ENCODE measurements at regions not wholly inside any gene's neighbourhood (a gene's known extent, or its start where the extent isn't known, plus 50 kb on each side); places are given as distances from the start of the nearest gene placed in this dataset.

DNA sequence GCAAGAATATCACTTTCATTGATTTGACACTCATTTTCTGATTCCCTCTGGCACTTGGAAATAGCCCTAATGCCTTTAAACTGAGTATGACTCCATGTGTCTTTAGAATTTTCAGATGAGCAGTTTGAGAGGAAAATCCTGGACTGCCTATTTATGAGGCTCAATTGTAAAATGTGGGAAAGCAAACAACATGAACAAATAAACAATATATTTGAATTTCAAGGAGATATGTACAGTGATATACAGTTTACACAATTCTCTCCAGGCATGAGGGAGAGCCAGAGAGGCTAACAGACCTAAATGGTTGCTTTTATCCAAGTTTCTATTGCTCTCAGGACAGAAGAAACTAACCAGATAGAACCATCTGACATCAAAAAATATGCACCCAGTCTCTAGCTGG is 748.2 kb upstream of the NRSN1 start:
- H3K36me3 ChIP-seq (ENCODE audit: control insufficient read depth in 1 of 2, insufficient read depth in 2 of 2, low read length in 2 of 2), result no peaks in the 10 kb centered on the region
- no peak for TF ChIP-seq TCF7L2 (IDR thresholded peaks at IDR 0.05; ENCODE audit: borderline replicate concordance, extremely low read depth, insufficient read depth, insufficient read length)
- TF ChIP-seq, protein P1, sequence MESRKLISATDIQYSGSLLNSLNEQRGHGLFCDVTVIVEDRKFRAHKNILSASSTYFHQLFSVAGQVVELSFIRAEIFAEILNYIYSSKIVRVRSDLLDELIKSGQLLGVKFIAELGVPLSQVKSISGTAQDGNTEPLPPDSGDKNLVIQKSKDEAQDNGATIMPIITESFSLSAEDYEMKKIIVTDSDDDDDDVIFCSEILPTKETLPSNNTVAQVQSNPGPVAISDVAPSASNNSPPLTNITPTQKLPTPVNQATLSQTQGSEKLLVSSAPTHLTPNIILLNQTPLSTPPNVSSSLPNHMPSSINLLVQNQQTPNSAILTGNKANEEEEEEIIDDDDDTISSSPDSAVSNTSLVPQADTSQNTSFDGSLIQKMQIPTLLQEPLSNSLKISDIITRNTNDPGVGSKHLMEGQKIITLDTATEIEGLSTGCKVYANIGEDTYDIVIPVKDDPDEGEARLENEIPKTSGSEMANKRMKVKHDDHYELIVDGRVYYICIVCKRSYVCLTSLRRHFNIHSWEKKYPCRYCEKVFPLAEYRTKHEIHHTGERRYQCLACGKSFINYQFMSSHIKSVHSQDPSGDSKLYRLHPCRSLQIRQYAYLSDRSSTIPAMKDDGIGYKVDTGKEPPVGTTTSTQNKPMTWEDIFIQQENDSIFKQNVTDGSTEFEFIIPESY (IDR thresholded peaks at IDR 0.05; ENCODE audit: extremely low read depth, insufficient replicate concordance, low read length), result no peak
- no peak for TF ChIP-seq FOSL1 (IDR thresholded peaks at IDR 0.05; ENCODE audit: low read depth)
- TF ChIP-seq SP1 (IDR thresholded peaks at IDR 0.05; ENCODE audit: low read depth), result no peak
- TF ChIP-seq EZH2 (IDR thresholded peaks at IDR 0.05), result no peak
- TF ChIP-seq, protein P2, sequence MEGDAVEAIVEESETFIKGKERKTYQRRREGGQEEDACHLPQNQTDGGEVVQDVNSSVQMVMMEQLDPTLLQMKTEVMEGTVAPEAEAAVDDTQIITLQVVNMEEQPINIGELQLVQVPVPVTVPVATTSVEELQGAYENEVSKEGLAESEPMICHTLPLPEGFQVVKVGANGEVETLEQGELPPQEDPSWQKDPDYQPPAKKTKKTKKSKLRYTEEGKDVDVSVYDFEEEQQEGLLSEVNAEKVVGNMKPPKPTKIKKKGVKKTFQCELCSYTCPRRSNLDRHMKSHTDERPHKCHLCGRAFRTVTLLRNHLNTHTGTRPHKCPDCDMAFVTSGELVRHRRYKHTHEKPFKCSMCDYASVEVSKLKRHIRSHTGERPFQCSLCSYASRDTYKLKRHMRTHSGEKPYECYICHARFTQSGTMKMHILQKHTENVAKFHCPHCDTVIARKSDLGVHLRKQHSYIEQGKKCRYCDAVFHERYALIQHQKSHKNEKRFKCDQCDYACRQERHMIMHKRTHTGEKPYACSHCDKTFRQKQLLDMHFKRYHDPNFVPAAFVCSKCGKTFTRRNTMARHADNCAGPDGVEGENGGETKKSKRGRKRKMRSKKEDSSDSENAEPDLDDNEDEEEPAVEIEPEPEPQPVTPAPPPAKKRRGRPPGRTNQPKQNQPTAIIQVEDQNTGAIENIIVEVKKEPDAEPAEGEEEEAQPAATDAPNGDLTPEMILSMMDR (IDR thresholded peaks at IDR 0.05 in 2 of 3, conservative IDR thresholded peaks at IDR 0.05 in 1 of 3; ENCODE audit: borderline replicate concordance in 1 of 3, insufficient read depth in 1 of 3, low read depth in 2 of 3, low read length in 2 of 3), result no peak
- TF ChIP-seq, protein P3, sequence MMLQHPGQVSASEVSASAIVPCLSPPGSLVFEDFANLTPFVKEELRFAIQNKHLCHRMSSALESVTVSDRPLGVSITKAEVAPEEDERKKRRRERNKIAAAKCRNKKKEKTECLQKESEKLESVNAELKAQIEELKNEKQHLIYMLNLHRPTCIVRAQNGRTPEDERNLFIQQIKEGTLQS (IDR thresholded peaks at IDR 0.05), result no peak
- no peak for TF ChIP-seq RAD21 (IDR thresholded peaks at IDR 0.05; ENCODE audit: low read depth)
- no peak for TF ChIP-seq YY1 (IDR thresholded peaks at IDR 0.05; ENCODE audit: extremely low read depth, insufficient replicate concordance, low read depth, low read length)
- no peak for TF ChIP-seq EGR1 (IDR thresholded peaks at IDR 0.05; ENCODE audit: low read depth)
- TF ChIP-seq ELF1 (IDR thresholded peaks at IDR 0.05; ENCODE audit: borderline replicate concordance, low read depth), result no peak
- TF ChIP-seq, protein P4, sequence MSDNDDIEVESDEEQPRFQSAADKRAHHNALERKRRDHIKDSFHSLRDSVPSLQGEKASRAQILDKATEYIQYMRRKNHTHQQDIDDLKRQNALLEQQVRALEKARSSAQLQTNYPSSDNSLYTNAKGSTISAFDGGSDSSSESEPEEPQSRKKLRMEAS (IDR thresholded peaks at IDR 0.05), result no peak
- no peak for TF ChIP-seq ZNF274 (IDR thresholded peaks at IDR 0.05; ENCODE audit: low read depth, low read length)
- TF ChIP-seq CBX3 (IDR thresholded peaks at IDR 0.05; ENCODE audit: low read depth), result no peak
- TF ChIP-seq POLR2A (IDR thresholded peaks at IDR 0.05; ENCODE audit: borderline replicate concordance, extremely low read depth, insufficient read depth, insufficient read length), result no peak
- no peak for TF ChIP-seq ZFX (IDR thresholded peaks at IDR 0.05)
- no peak overlapping the region for H3K27ac ChIP-seq (ENCODE audit: low read depth, low read length)
- no peaks in the 10 kb centered on the region for H4K20me1 ChIP-seq (ENCODE audit: insufficient read depth)
- H3K4me3 ChIP-seq (replicated peaks in 1 of 2; ENCODE audit: low read depth in 1 of 2, low read length in 2 of 2), result no peak overlapping the region
- H3K4me1 ChIP-seq (ENCODE audit: control insufficient read depth in 1 of 2, insufficient read depth in 2 of 2, low read length in 2 of 2), result no peaks in the 10 kb centered on the region
- no peak overlapping the region for H2AFZ ChIP-seq (ENCODE audit: low read depth, low read length, poor library complexity, severe bottlenecking)
- H3K9me3 ChIP-seq (ENCODE audit: control insufficient read depth in 1 of 2, insufficient read depth in 1 of 2, low read depth in 1 of 2, low read length in 2 of 2), result peaks cover 0 to 3% of the 10 kb centered on the region in 2 experiments; a peak in 2 of 4 replicates
- ATAC-seq, result no peak
- ChIA-PET RAD21 (ENCODE audit: low non-redundant PET in 1 of 2, low total read pairs in 2 of 2, uncharacterized antibody in 2 of 2, unreplicated experiment in 2 of 2) (no interaction called here), CTCF (no interaction called here), POLR2A (no interaction called here)
- no peaks in the 10 kb centered on the region for H3K27me3 ChIP-seq (ENCODE audit: insufficient read depth, low read length)
- intact Hi-C loops (cut with micrococcal nuclease), result no loop called here
- H3K4me2 ChIP-seq (ENCODE audit: low read length), result no peak overlapping the region
- H3K9ac ChIP-seq (ENCODE audit: low read length), result no peak overlapping the region
- H3K79me2 ChIP-seq (ENCODE audit: insufficient read depth, low read length), result no peaks in the 10 kb centered on the region
- no peaks in the 10 kb centered on the region for H3K9me2 ChIP-seq (ENCODE audit: insufficient read depth)
- no TSS peak for BruUV-seq (replicated peaks)
- DNase-seq (ENCODE audit: low read depth, low spot score), result no peak
